ENCODE measurements at regions not wholly inside any gene's neighbourhood (a gene's known extent, or its start where the extent isn't known, plus 50 kb on each side); places are given as distances from the start of the nearest gene placed in this dataset.

- intact Hi-C loops (cut with DNase I), result no loop called here
- DNase-seq, result no peak
These were observed 50.4 kb upstream of the APC start for GRCh38 chr5:112687306-112687705.

Data from posterior cingulate gyrus (tissue), 11 donors.